ENCODE measurements at regions not wholly inside any gene's neighbourhood (a gene's known extent, or its start where the extent isn't known, plus 50 kb on each side); places are given as distances from the start of the nearest gene placed in this dataset.

GRCh38 chr3:159443266-159443665, 545.4 kb upstream of the IL12A start:
- no peak overlapping the region for H3K27ac Mint-ChIP-seq
- H3K27me3 Mint-ChIP-seq: no peaks in the 10 kb centered on the region
- POLR2A ChIA-PET: no interaction called here
- intact Hi-C loops (cut with micrococcal nuclease): no loop called here
- CTCF ChIA-PET: no interaction called here
- no peaks in the 10 kb centered on the region for H3K4me1 Mint-ChIP-seq (ENCODE audit: low read depth)
- TF ChIP-seq CTCF (IDR thresholded peaks at IDR 0.05): no peak
- no peaks in the 10 kb centered on the region for H3K36me3 Mint-ChIP-seq (ENCODE audit: low read depth)
- no peak overlapping the region for H3K4me3 Mint-ChIP-seq
- no peak for DNase-seq
- no peak for ATAC-seq
- H3K9me3 Mint-ChIP-seq: no peaks in the 10 kb centered on the region

- POLR2A ChIA-PET: no interaction called here
- no peak for ATAC-seq
- intact Hi-C loops (cut with micrococcal nuclease): no loop called here
- H3K27me3 Mint-ChIP-seq: no peaks in the 10 kb centered on the region
- CTCF ChIA-PET: no interaction called here
- TF ChIP-seq CTCF (IDR thresholded peaks at IDR 0.05): no peak
- no peak for DNase-seq
- no peaks in the 10 kb centered on the region for H3K4me1 Mint-ChIP-seq (ENCODE audit: low read depth)
- no peak overlapping the region for H3K4me3 Mint-ChIP-seq
- H3K27ac Mint-ChIP-seq: no peak overlapping the region
- H3K9me3 Mint-ChIP-seq: no peaks in the 10 kb centered on the region
- H3K36me3 Mint-ChIP-seq (ENCODE audit: low read depth): no peaks in the 10 kb centered on the region
These were observed 540.8 kb upstream of the IL12A start for GRCh38 chr3:159447841-159448240.

GRCh38 chr3:159448902-159449301, 539.7 kb upstream of the IL12A start:
- no peaks in the 10 kb centered on the region for H3K9me3 Mint-ChIP-seq
- intact Hi-C loops (cut with micrococcal nuclease): no loop called here
- no peak overlapping the region for H3K27ac Mint-ChIP-seq
- no peak overlapping the region for H3K4me3 Mint-ChIP-seq
- no peaks in the 10 kb centered on the region for H3K4me1 Mint-ChIP-seq (ENCODE audit: low read depth)
- TF ChIP-seq CTCF (IDR thresholded peaks at IDR 0.05): no peak
- DNase-seq (no peak), ATAC-seq (no peak)
- ChIA-PET CTCF (no interaction called here), POLR2A (no interaction called here)
- H3K36me3 Mint-ChIP-seq (ENCODE audit: low read depth): no peaks in the 10 kb centered on the region
- H3K27me3 Mint-ChIP-seq: no peaks in the 10 kb centered on the region

- ChIA-PET POLR2A (no interaction called here), CTCF (no interaction called here)
- intact Hi-C loops (cut with micrococcal nuclease): no loop called here
- DNase-seq (no peak), ATAC-seq (no peak)
- H3K4me3 Mint-ChIP-seq: no peak overlapping the region
- no peaks in the 10 kb centered on the region for H3K36me3 Mint-ChIP-seq (ENCODE audit: low read depth)
- no peaks in the 10 kb centered on the region for H3K4me1 Mint-ChIP-seq (ENCODE audit: low read depth)
- no peak overlapping the region for H3K27ac Mint-ChIP-seq
- TF ChIP-seq CTCF (IDR thresholded peaks at IDR 0.05): no peak
- H3K27me3 Mint-ChIP-seq: no peaks in the 10 kb centered on the region
- no peaks in the 10 kb centered on the region for H3K9me3 Mint-ChIP-seq
These were observed 537.6 kb upstream of the IL12A start for GRCh38 chr3:159451067-159451466.

GRCh38 chr3:159451482-159451881, 537.2 kb upstream of the IL12A start:
- POLR2A ChIA-PET: no interaction called here
- intact Hi-C loops (cut with micrococcal nuclease): no loop called here
- no peak overlapping the region for H3K27ac Mint-ChIP-seq
- no peaks in the 10 kb centered on the region for H3K27me3 Mint-ChIP-seq
- no peak for ATAC-seq
- no peak overlapping the region for H3K4me3 Mint-ChIP-seq
- no peak for DNase-seq
- H3K36me3 Mint-ChIP-seq (ENCODE audit: low read depth): no peaks in the 10 kb centered on the region
- no peaks in the 10 kb centered on the region for H3K9me3 Mint-ChIP-seq
- no peaks in the 10 kb centered on the region for H3K4me1 Mint-ChIP-seq (ENCODE audit: low read depth)
- no peak for TF ChIP-seq CTCF (IDR thresholded peaks at IDR 0.05)
- CTCF ChIA-PET: no interaction called here
